HepG2 (cell line): ENCODE measurements at regions not wholly inside any gene's neighbourhood (a gene's known extent, or its start where the extent isn't known, plus 50 kb on each side); places are given as distances from the start of the nearest gene placed in this dataset.

ENCODE experiments used
- ATAC-seq: fragments of 200-7000 bp; cut with Tn5 transposase; 3 replicates; pipeline ENCODE4 v1.9.1; 2020; ENCODE audit warnings: mild to moderate bottlenecking, moderate library complexity
- BruUV-seq: library from RNA; stranded (reverse); fragments of 400-500 nt; replicated peaks from 2 replicates; lab custom pipeline; 2021; lab: Mats Ljungman, UMichigan
- CTCF ChIA-PET: fragments of 300-600 bp; formaldehyde crosslinking; extraction: SDS; loops from one replicate; lab custom pipeline; 2021; ENCODE audit warnings: low total read pairs, inconsistent platforms, low intra/inter-chr PET ratio; lab: Yijun Ruan, JAX
- POLR2A ChIA-PET: fragments of 350-600 bp; sonication (Branson Sonifier 250); formaldehyde crosslinking; loops from one replicate; lab custom pipeline; 2020; ENCODE audit warnings: antibody characterized with exemption, inconsistent platforms; lab: Yijun Ruan, JAX
- DNase-seq: peaks from one replicate; pipeline ENCODE4 v3.0.0-alpha.2; 2015; ENCODE audit warnings: low spot score
- FAIRE-seq: peaks from 3 replicates; lab custom pipeline; 2011; peaks lifted over from hg19 to GRCh38; lab: Jason Lieb, UNC
- H2AFZ ChIP-seq: one replicate; pipeline ENCODE4 v1.6.1; 2011; ENCODE audit warnings: low read length, inconsistent platforms
- H3K27ac ChIP-seq: fragments of 300-600 bp; 3 replicates; pipeline ENCODE4 v1.8.0; 2011; ENCODE audit warnings: mixed run types, mild to moderate bottlenecking, mixed read lengths, low read length, inconsistent platforms; ENCODE audit not compliant: insufficient read depth; ENCODE audit errors: extremely low read length
- H3K27me3 ChIP-seq, 2 experiments: fragments of 200-600 bp in 1 of 2; 2 replicates in 1 of 2; 3 replicates in 1 of 2; pipeline versions ENCODE4 v1.6.0 to v1.8.0; 2011; ENCODE audit warnings: low read length in 2 of 2, mild to moderate bottlenecking in 2 of 2, moderate library complexity in 2 of 2, inconsistent platforms in 1 of 2; ENCODE audit not compliant: insufficient read depth in 2 of 2, control insufficient read depth in 1 of 2
- H3K36me3 ChIP-seq, 2 experiments: fragments of 200-600 bp in 1 of 2; replicated peaks in 1 of 2; 2 replicates in 1 of 2; 3 replicates in 1 of 2; pipeline versions ENCODE4 v1.5.1 to v1.8.0; 2011; ENCODE audit warnings: low read length in 2 of 2, inconsistent platforms in 1 of 2; ENCODE audit not compliant: insufficient read depth in 2 of 2, control insufficient read depth in 1 of 2
- H3K4me1 ChIP-seq: 2 replicates; pipeline ENCODE4 v1.5.1; 2012; ENCODE audit warnings: low read length, inconsistent platforms; ENCODE audit not compliant: insufficient read depth
- H3K4me2 ChIP-seq: 2 replicates; pipeline ENCODE4 v1.6.0; 2011; ENCODE audit warnings: low read depth, low read length, inconsistent platforms
- H3K4me3 ChIP-seq, 3 experiments: fragments of 200-600 bp in 1 of 3; sonication (generic), shearing (Covaris generic) in 1 of 3; replicated peaks in 1 of 3; 2 replicates each; pipeline ENCODE4 v1.5.1; 2011 to 2016; ENCODE audit warnings: low read length in 3 of 3, inconsistent platforms in 2 of 3, low read depth in 2 of 3, mild to moderate bottlenecking in 2 of 3, control low read depth in 1 of 3, mixed read lengths in 1 of 3; ENCODE audit not compliant: insufficient read depth in 1 of 3
- H3K79me2 ChIP-seq: one replicate; pipeline ENCODE4 v1.6.1; 2011; ENCODE audit warnings: low read length, inconsistent platforms; ENCODE audit not compliant: insufficient read depth
- H3K9ac ChIP-seq: 2 replicates; pipeline ENCODE4 v1.6.0; 2011; ENCODE audit warnings: mild to moderate bottlenecking, low read depth, low read length, inconsistent platforms; ENCODE audit not compliant: insufficient read depth
- H3K9me3 ChIP-seq: 2 replicates; pipeline ENCODE4 v1.5.1; 2012; ENCODE audit warnings: mild to moderate bottlenecking, low read length
- H4K20me1 ChIP-seq: 2 replicates; pipeline ENCODE4 v1.6.0; 2011; ENCODE audit warnings: inconsistent platforms, mild to moderate bottlenecking, low read length, moderate library complexity; ENCODE audit not compliant: insufficient read depth
- CC2D1A ChIP-seq: sonication (generic); formaldehyde crosslinking; IDR thresholded peaks from 2 replicates; pipeline ENCODE4 v1.8.1; 2023; ENCODE audit warnings: mild to moderate bottlenecking, missing genetic modification reagents
- GATAD2A ChIP-seq: IDR thresholded peaks from 2 replicates; pipeline ENCODE4 v1.6.1; 2016
- RNF2 ChIP-seq: fragments of 450-650 bp; conservative IDR thresholded peaks from 2 replicates; pipeline ENCODE4 v1.6.1; 2016; ENCODE audit warnings: low read depth
- TCF7L2 ChIP-seq: IDR thresholded peaks from 2 replicates; pipeline ENCODE4 v1.6.1; 2011; ENCODE audit warnings: mild to moderate bottlenecking, low read depth, low read length, moderate library complexity
- TGIF2 ChIP-seq: IDR thresholded peaks from 2 replicates; pipeline ENCODE4 v1.6.1; 2016; ENCODE audit warnings: control low read depth, missing compliant biosample characterization
- ZNF235 ChIP-seq: sonication (generic); formaldehyde crosslinking; IDR thresholded peaks from 2 replicates; pipeline ENCODE4 v1.8.1; 2023; ENCODE audit warnings: mild to moderate bottlenecking, missing genetic modification reagents, borderline replicate concordance
- ZNF274 ChIP-seq: sonication (generic); formaldehyde crosslinking; IDR thresholded peaks from 2 replicates; pipeline ENCODE4 v1.5.1; 2020; ENCODE audit warnings: mild to moderate bottlenecking, missing genetic modification reagents
- ZNF317 ChIP-seq: sonication (generic); formaldehyde crosslinking; IDR thresholded peaks from 2 replicates; pipeline ENCODE4 v1.5.0; 2020; ENCODE audit warnings: mild to moderate bottlenecking, missing genetic modification reagents
- ZNF646 ChIP-seq: sonication (generic); formaldehyde crosslinking; IDR thresholded peaks from 2 replicates; pipeline ENCODE4 v1.9.0; 2021; ENCODE audit warnings: mild to moderate bottlenecking, missing genetic modification reagents
- ZNF816 ChIP-seq: sonication (generic); formaldehyde crosslinking; IDR thresholded peaks from 2 replicates; pipeline ENCODE4 v1.8.0; 2022; ENCODE audit warnings: missing genetic modification reagents, mild to moderate bottlenecking, borderline replicate concordance
- ZNF83 ChIP-seq: sonication (generic); formaldehyde crosslinking; IDR thresholded peaks from 2 replicates; pipeline ENCODE4 v1.4.0; 2020; ENCODE audit warnings: missing genetic modification reagents, mild to moderate bottlenecking, borderline replicate concordance
- WGBS: methylation state at CpG from one replicate; pipeline ENCODE4 v1.1.6; 2017; ENCODE audit warnings: low lambda C conversion rate; 5-methylcytosine and 5-hydroxymethylcytosine counted together
- in situ Hi-C: cut with HindIII; loops from 2 replicates; pipeline ENCODE4 v1.10.0; 2017; ENCODE audit warnings: low pct_unique_long_range_greater_than_20kb; ENCODE audit not compliant: extremely low pct_ligation_motif_present
- intact Hi-C: fragments of 100-400 bp; cut with micrococcal nuclease; formaldehyde crosslinking; loops from one replicate; pipeline ENCODE4 v1.10.0; 2022; ENCODE audit not compliant: unreplicated experiment
- TF ChIP-seq, protein P1 (sequence below), 2 experiments: sonication (generic) in 1 of 2; formaldehyde crosslinking in 1 of 2; IDR thresholded peaks; 2 replicates each; pipeline versions ENCODE4 v1.4.0 to v1.6.1; 2018 to 2020; ENCODE audit warnings: missing genetic modification reagents in 2 of 2, borderline replicate concordance in 1 of 2, low read depth in 1 of 2, mild to moderate bottlenecking in 1 of 2, missing biosample characterization in 1 of 2
- TF ChIP-seq, protein P2 (sequence below): sonication (generic); formaldehyde crosslinking; IDR thresholded peaks from 2 replicates; pipeline ENCODE4 v1.5.1; 2020; ENCODE audit warnings: mild to moderate bottlenecking, missing genetic modification reagents, borderline replicate concordance

GRCh38 chr1:221868593-221869303 is 126.9 kb upstream of the DUSP10 start (continued):
- TF ChIP-seq, protein P1, sequence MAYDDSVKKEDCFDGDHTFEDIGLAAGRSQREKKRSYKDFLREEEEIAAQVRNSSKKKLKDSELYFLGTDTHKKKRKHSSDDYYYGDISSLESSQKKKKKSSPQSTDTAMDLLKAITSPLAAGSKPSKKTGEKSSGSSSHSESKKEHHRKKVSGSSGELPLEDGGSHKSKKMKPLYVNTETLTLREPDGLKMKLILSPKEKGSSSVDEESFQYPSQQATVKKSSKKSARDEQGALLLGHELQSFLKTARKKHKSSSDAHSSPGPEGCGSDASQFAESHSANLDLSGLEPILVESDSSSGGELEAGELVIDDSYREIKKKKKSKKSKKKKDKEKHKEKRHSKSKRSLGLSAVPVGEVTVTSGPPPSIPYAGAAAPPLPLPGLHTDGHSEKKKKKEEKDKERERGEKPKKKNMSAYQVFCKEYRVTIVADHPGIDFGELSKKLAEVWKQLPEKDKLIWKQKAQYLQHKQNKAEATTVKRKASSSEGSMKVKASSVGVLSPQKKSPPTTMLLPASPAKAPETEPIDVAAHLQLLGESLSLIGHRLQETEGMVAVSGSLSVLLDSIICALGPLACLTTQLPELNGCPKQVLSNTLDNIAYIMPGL (CRISPR knock-in tag; IDR thresholded peaks at IDR 0.05; ENCODE audit: borderline replicate concordance in 1 of 2, low read depth in 1 of 2) = no peak
- no peak for TF ChIP-seq CC2D1A (CRISPR knock-in tag)

GRCh38 chr1:221867003-221867402 is 125.1 kb upstream of the DUSP10 start:
- ChIA-PET CTCF (no interaction called here), POLR2A (no interaction called here)
- DNase-seq (no peak), FAIRE-seq (no peak), ATAC-seq (no peak)
- 0% methylated on average over 1 of the region's 1 CpG for whole genome bisulfite sequencing
- in situ Hi-C loops = no loop called here
- BruUV-seq = no TSS peak
- Histone ChIP-seq H3K36me3 (no peaks in the 10 kb centered on the region), H3K4me3 (no peak overlapping the region), H3K9ac (no peak overlapping the region), H3K79me2 (no peaks in the 10 kb centered on the region), H3K9me3 (no peaks in the 10 kb centered on the region), H3K4me2 (no peak overlapping the region), H3K27ac (no peak overlapping the region), H2AFZ (no peak overlapping the region), H3K4me1 (no peaks in the 10 kb centered on the region), H4K20me1 (no peaks in the 10 kb centered on the region), H3K27me3 (no peaks in the 10 kb centered on the region; a peak in 1 of 5 replicates)
- intact Hi-C loops = no loop called here
- no peak for TF ChIP-seq GATAD2A (CRISPR knock-in tag)
- TF ChIP-seq TGIF2 (CRISPR knock-in tag) = no peak
- TF ChIP-seq RNF2 = no peak
- no peak for TF ChIP-seq ZNF274 (CRISPR knock-in tag)
- no peak for TF ChIP-seq ZNF317 (CRISPR knock-in tag)
- no peak for TF ChIP-seq TCF7L2
- TF ChIP-seq ZNF646 (CRISPR knock-in tag) = no peak
- no peak for TF ChIP-seq ZNF235 (CRISPR knock-in tag)
- TF ChIP-seq ZNF816 (CRISPR knock-in tag) = no peak
- TF ChIP-seq ZNF83 = no peak
- TF ChIP-seq, protein P2, sequence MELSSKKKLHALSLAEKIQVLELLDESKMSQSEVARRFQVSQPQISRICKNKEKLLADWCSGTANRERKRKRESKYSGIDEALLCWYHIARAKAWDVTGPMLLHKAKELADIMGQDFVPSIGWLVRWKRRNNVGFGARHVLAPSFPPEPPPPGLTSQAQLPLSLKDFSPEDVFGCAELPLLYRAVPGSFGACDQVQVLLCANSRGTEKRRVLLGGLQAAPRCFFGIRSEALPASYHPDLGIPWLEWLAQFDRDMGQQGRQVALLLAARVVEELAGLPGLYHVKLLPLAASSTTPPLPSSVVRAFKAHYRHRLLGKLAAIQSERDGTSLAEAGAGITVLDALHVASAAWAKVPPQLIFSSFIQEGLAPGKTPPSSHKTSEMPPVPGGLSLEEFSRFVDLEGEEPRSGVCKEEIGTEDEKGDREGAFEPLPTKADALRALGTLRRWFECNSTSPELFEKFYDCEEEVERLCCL (CRISPR knock-in tag) = no peak
